HL-60 (cell line): ENCODE measurements at regions not wholly inside any gene's neighbourhood (a gene's known extent, or its start where the extent isn't known, plus 50 kb on each side); places are given as distances from the start of the nearest gene placed in this dataset.

ENCODE experiments used
- DNase-seq, 2 experiments: peaks; one replicate each; pipeline ENCODE4 v3.0.0-alpha.2; 2010 to 2020; ENCODE audit warnings: low read depth in 1 of 2, low spot score in 1 of 2
- H3K27ac ChIP-seq: fragments of 250-450 bp; sonication (Bioruptor Pico); replicated peaks from 2 replicates; pipeline ENCODE4 v1.5.1; 2020; ENCODE audit warnings: mild to moderate bottlenecking, moderate library complexity
- H3K27me3 ChIP-seq: fragments of 250-450 bp; sonication (Bioruptor Pico); 2 replicates; pipeline ENCODE4 v1.5.1; 2021; ENCODE audit warnings: mild to moderate bottlenecking, moderate library complexity; ENCODE audit not compliant: insufficient read depth, poor library complexity, severe bottlenecking
- H3K4me3 ChIP-seq: replicated peaks from 2 replicates; pipeline ENCODE4 v1.5.1; 2011; ENCODE audit warnings: mild to moderate bottlenecking, control low read depth, low read length; ENCODE audit not compliant: insufficient read depth
- CTCF ChIP-seq: IDR thresholded peaks from one replicate; pipeline ENCODE4 v1.5.1; 2011; ENCODE audit warnings: low read length, control low read depth, inconsistent platforms; ENCODE audit not compliant: insufficient read depth
- GABPA ChIP-seq: IDR thresholded peaks from 2 replicates; pipeline ENCODE4 v1.6.1; 2012; ENCODE audit warnings: low read depth
- POLR2AphosphoS5 ChIP-seq: IDR thresholded peaks from 2 replicates; pipeline ENCODE4 v1.6.1; 2012; ENCODE audit warnings: low read depth
- SPI1 ChIP-seq: IDR thresholded peaks from 2 replicates; pipeline ENCODE4 v1.6.1; 2012; ENCODE audit warnings: low read depth, mild to moderate bottlenecking, borderline replicate concordance
- TF ChIP-seq, protein P1 (sequence below): IDR thresholded peaks from 2 replicates; pipeline ENCODE4 v1.6.1; 2012; ENCODE audit warnings: low read depth; ENCODE audit not compliant: insufficient replicate concordance

DNA sequence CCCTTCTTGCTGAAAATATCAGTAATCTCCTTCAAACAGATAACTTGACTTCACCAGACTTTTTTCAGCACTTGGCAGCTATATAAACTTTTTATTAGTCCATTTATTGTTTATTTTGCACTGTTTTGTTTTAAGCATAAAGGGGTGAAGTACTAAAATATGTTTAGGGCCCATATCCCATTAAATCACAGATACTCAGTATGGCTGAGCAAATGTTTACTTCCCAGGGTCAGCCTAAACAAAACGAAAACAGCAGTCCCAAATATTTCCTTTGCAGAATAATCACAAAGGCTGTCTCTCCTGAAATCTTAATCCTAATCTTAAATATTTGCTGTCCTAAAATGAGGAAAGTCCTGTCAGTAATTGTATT is 649.6 kb downstream of the TNS3 start:
- TF ChIP-seq SPI1, result no peak
- no peak for TF ChIP-seq GABPA
- TF ChIP-seq POLR2AphosphoS5, result no peak
- TF ChIP-seq, protein P1, sequence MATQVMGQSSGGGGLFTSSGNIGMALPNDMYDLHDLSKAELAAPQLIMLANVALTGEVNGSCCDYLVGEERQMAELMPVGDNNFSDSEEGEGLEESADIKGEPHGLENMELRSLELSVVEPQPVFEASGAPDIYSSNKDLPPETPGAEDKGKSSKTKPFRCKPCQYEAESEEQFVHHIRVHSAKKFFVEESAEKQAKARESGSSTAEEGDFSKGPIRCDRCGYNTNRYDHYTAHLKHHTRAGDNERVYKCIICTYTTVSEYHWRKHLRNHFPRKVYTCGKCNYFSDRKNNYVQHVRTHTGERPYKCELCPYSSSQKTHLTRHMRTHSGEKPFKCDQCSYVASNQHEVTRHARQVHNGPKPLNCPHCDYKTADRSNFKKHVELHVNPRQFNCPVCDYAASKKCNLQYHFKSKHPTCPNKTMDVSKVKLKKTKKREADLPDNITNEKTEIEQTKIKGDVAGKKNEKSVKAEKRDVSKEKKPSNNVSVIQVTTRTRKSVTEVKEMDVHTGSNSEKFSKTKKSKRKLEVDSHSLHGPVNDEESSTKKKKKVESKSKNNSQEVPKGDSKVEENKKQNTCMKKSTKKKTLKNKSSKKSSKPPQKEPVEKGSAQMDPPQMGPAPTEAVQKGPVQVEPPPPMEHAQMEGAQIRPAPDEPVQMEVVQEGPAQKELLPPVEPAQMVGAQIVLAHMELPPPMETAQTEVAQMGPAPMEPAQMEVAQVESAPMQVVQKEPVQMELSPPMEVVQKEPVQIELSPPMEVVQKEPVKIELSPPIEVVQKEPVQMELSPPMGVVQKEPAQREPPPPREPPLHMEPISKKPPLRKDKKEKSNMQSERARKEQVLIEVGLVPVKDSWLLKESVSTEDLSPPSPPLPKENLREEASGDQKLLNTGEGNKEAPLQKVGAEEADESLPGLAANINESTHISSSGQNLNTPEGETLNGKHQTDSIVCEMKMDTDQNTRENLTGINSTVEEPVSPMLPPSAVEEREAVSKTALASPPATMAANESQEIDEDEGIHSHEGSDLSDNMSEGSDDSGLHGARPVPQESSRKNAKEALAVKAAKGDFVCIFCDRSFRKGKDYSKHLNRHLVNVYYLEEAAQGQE, result no peak
- TF ChIP-seq CTCF, result no peak
- H3K4me3 ChIP-seq, result no peak overlapping the region
- no peaks in the 10 kb centered on the region for H3K27me3 ChIP-seq
- no peak for DNase-seq
- no peak overlapping the region for H3K27ac ChIP-seq

GRCh38 chr7:46930366-46930765 is 651.5 kb downstream of the TNS3 start:
- no peak for DNase-seq
- no peak overlapping the region for H3K4me3 ChIP-seq
- no peak overlapping the region for H3K27ac ChIP-seq
- TF ChIP-seq SPI1 (no peak), POLR2AphosphoS5 (no peak), CTCF (no peak), GABPA (no peak)
- TF ChIP-seq, protein P1, result no peak
- no peaks in the 10 kb centered on the region for H3K27me3 ChIP-seq

DNA sequence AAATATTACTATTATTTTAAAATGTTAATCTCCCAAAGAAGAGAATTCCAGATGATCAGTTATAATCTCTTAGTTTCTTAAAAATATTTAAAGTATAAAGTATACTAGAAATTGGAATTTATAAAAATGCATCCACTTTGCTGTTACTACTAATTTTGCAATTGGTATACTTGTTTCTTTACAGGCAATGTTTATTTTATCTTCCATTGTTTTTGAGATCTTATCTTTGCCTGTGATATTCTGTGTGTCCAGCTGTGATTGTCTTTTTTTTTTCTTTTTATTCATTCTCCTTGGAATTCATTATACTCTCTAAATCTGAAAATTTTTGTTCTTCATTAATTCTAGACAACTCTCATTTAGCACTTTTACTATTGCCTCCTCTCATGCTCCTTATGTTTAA is 652.6 kb downstream of the TNS3 start:
- no peaks in the 10 kb centered on the region for H3K27me3 ChIP-seq
- DNase-seq, result no peak
- H3K4me3 ChIP-seq, result no peak overlapping the region
- no peak for TF ChIP-seq GABPA
- no peak for TF ChIP-seq CTCF
- TF ChIP-seq, protein P1, result no peak
- TF ChIP-seq POLR2AphosphoS5, result no peak
- no peak for TF ChIP-seq SPI1
- no peak overlapping the region for H3K27ac ChIP-seq
